IPS-20b (cell line): ENCODE measurements at regions not wholly inside any gene's neighbourhood (a gene's known extent, or its start where the extent isn't known, plus 50 kb on each side); places are given as distances from the start of the nearest gene placed in this dataset.

Source experiments
- H3K27ac ChIP-seq: one replicate; pipeline ENCODE4 v1.5.1; 2013; ENCODE audit warnings: low read length
- H3K27me3 ChIP-seq: 2 replicates; pipeline ENCODE4 v1.6.1; 2013; ENCODE audit warnings: mild to moderate bottlenecking, low read length, inconsistent platforms; ENCODE audit not compliant: insufficient read depth
- H3K36me3 ChIP-seq: 2 replicates; pipeline ENCODE4 v1.6.1; 2013; ENCODE audit warnings: low read depth, mild to moderate bottlenecking, inconsistent platforms, low read length, moderate library complexity; ENCODE audit not compliant: insufficient read depth
- H3K4me1 ChIP-seq: 2 replicates; pipeline ENCODE4 v1.6.1; 2013; ENCODE audit warnings: mild to moderate bottlenecking, control low read depth, inconsistent platforms, low read length, moderate library complexity; ENCODE audit not compliant: insufficient read depth
- H3K4me3 ChIP-seq: 2 replicates; pipeline ENCODE4 v1.5.1; 2013; ENCODE audit warnings: mild to moderate bottlenecking, low read length, inconsistent platforms
- H3K9ac ChIP-seq: 2 replicates; pipeline ENCODE4 v1.6.1; 2013; ENCODE audit warnings: low read depth, mild to moderate bottlenecking, inconsistent platforms, low read length, moderate library complexity
- H3K9me3 ChIP-seq: 2 replicates; pipeline ENCODE4 v1.6.1; 2013; ENCODE audit warnings: mild to moderate bottlenecking, low read depth, low read length, inconsistent platforms; ENCODE audit not compliant: insufficient read depth

DNA sequence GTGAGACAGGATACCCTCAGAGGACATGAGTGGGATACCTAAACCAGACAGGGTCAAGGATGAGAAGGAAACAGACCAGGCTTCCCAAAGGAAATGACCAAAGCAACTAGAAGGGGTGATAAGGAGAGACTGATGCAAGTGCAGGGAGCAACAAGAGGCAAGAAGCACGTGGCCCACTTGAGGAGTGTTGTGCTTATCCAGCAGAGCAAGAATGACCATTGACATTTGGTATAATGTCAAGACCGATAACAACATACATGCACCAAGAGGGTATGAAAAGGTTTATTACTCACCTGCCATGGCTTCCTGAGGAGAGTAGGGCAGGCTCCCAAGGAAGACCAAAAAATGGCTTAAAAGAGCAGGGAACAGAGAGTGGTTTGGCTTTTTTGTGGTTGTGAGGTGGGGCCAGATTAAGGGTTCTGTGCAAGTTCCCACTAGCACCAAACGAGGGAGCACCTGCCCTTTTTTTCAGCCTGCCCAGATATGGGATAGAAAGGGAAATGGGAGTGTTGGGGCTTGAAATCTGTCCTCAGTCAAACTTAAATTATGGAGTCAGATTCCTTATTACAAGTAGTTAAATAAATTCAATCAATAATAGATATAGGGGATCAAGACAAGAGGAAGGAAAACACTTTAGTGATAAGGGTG lies 513.6 kb downstream of the RASEF start:
- no peak overlapping the region for H3K9ac ChIP-seq
- H3K4me1 ChIP-seq = peaks cover 3% of the 10 kb centered on the region; the same call in 1 of the 2 replicates
- no peaks in the 10 kb centered on the region for H3K27me3 ChIP-seq
- H3K27ac ChIP-seq = no peak overlapping the region
- H3K36me3 ChIP-seq = no peaks in the 10 kb centered on the region
- no peak overlapping the region for H3K4me3 ChIP-seq
- H3K9me3 ChIP-seq = no peaks in the 10 kb centered on the region

DNA sequence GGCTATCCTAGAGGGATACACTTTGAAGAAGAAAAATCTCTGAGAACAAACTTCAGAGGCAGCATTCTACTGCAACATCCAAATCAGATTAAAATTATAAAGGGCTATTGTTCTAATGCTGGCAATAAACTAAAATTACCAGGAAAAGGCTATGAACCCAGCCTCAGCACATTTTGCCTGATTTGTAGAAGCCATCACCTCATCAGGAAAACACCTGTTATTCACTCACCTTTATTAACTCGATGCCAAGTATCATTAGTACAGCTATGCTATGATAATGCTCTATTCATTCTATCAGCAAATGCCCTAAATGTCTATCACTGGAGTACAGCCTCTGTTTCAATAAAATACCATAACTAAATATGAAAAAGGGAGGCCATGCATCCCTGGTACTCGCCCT lies 510.2 kb downstream of the RASEF start:
- Histone ChIP-seq H3K36me3 (no peaks in the 10 kb centered on the region), H3K4me1 (no peaks in the 10 kb centered on the region), H3K27me3 (no peaks in the 10 kb centered on the region), H3K9me3 (no peaks in the 10 kb centered on the region), H3K4me3 (no peak overlapping the region), H3K9ac (no peak overlapping the region), H3K27ac (no peak overlapping the region)

GRCh38 chr9:82553654-82554366 lies 509.1 kb downstream of the RASEF start:
- Histone ChIP-seq H3K27ac (no peak overlapping the region), H3K9me3 (no peaks in the 10 kb centered on the region), H3K4me3 (no peak overlapping the region), H3K27me3 (no peaks in the 10 kb centered on the region), H3K4me1 (no peaks in the 10 kb centered on the region), H3K36me3 (no peaks in the 10 kb centered on the region), H3K9ac (no peak overlapping the region)

- no peak overlapping the region for H3K9ac ChIP-seq
- no peaks in the 10 kb centered on the region for H3K4me1 ChIP-seq
- H3K27ac ChIP-seq = no peak overlapping the region
These were observed 508.6 kb downstream of the RASEF start for GRCh38 chr9:82554381-82554780.

DNA sequence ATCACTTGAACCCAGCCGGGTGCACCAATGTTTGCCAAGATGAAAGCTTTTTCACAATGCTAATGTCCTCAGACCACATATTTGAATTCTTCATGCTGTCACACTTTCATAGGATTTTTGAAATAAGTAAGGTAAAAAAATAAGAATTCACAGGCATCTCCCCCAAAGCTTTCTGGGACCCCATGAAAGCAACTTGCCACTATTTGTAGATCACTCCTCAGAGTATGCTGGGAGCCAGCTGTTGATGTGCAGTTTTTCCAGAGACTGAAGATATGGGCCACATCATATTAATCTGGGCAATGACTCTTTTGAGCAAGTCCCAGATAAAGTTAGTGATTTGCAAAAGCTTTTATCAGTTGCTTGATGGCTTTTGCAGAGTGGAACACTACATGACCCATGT lies 507.9 kb downstream of the RASEF start:
- Histone ChIP-seq H3K27me3 (no peaks in the 10 kb centered on the region), H3K9ac (no peak overlapping the region), H3K9me3 (no peaks in the 10 kb centered on the region), H3K36me3 (no peaks in the 10 kb centered on the region), H3K4me3 (no peak overlapping the region), H3K27ac (no peak overlapping the region), H3K4me1 (no peaks in the 10 kb centered on the region)

More at GRCh38 chr9:82554381-82554780, 508.6 kb downstream of the RASEF start:
- Histone ChIP-seq H3K4me3 (no peak overlapping the region), H3K9me3 (no peaks in the 10 kb centered on the region), H3K27me3 (no peaks in the 10 kb centered on the region), H3K36me3 (no peaks in the 10 kb centered on the region)

GRCh38 chr9:82555431-82556051 lies 507.4 kb downstream of the RASEF start:
- Histone ChIP-seq H3K4me3 (no peak overlapping the region), H3K4me1 (no peaks in the 10 kb centered on the region), H3K27me3 (no peaks in the 10 kb centered on the region), H3K9me3 (no peaks in the 10 kb centered on the region), H3K36me3 (no peaks in the 10 kb centered on the region), H3K9ac (no peak overlapping the region), H3K27ac (no peak overlapping the region)

GRCh38 chr9:82558346-82558745 lies 504.6 kb downstream of the RASEF start:
- no peak overlapping the region for H3K9ac ChIP-seq
- H3K27me3 ChIP-seq = no peaks in the 10 kb centered on the region
- no peak overlapping the region for H3K27ac ChIP-seq

GRCh38 chr9:82558855-82559630 lies 503.9 kb downstream of the RASEF start:
- no peaks in the 10 kb centered on the region for H3K36me3 ChIP-seq
- H3K4me3 ChIP-seq = no peak overlapping the region
- H3K9me3 ChIP-seq = no peaks in the 10 kb centered on the region
- H3K4me1 ChIP-seq = no peaks in the 10 kb centered on the region
- H3K27ac ChIP-seq = no peak overlapping the region
- H3K9ac ChIP-seq = no peak overlapping the region
- no peaks in the 10 kb centered on the region for H3K27me3 ChIP-seq

More at GRCh38 chr9:82558346-82558745, 504.6 kb downstream of the RASEF start:
- H3K9me3 ChIP-seq = no peaks in the 10 kb centered on the region
- H3K36me3 ChIP-seq = no peaks in the 10 kb centered on the region
- H3K4me3 ChIP-seq = no peak overlapping the region
- no peaks in the 10 kb centered on the region for H3K4me1 ChIP-seq

GRCh38 chr9:82560036-82560435 lies 502.9 kb downstream of the RASEF start:
- Histone ChIP-seq H3K4me3 (no peak overlapping the region), H3K9me3 (no peaks in the 10 kb centered on the region), H3K27ac (no peak overlapping the region), H3K36me3 (no peaks in the 10 kb centered on the region), H3K4me1 (no peaks in the 10 kb centered on the region), H3K27me3 (no peaks in the 10 kb centered on the region), H3K9ac (no peak overlapping the region)

DNA sequence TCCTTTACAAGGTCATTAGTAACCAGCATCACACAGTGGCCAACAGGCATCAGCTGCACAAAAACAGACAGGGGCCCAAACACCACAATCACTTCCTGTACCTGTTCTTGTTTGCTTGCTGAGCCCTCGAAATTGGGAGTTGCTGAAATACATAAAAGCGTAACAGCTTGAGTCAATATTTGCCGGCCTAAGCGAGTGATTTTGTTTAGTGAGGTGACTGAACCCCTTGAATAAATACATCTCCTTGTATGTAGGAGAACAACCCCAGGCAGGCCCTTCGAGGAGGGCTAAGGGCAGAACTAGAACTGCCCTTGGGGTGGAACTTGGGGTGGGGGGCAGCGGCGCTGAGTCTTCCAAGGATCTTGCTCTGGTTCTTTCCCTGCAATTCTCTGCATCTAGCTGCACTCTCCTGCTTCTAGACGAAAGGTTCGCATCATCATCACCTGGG lies 502.5 kb downstream of the RASEF start:
- Histone ChIP-seq H3K9me3 (no peaks in the 10 kb centered on the region), H3K27ac (no peak overlapping the region), H3K36me3 (no peaks in the 10 kb centered on the region), H3K27me3 (no peaks in the 10 kb centered on the region), H3K4me1 (no peaks in the 10 kb centered on the region), H3K4me3 (no peak overlapping the region), H3K9ac (no peak overlapping the region)

DNA sequence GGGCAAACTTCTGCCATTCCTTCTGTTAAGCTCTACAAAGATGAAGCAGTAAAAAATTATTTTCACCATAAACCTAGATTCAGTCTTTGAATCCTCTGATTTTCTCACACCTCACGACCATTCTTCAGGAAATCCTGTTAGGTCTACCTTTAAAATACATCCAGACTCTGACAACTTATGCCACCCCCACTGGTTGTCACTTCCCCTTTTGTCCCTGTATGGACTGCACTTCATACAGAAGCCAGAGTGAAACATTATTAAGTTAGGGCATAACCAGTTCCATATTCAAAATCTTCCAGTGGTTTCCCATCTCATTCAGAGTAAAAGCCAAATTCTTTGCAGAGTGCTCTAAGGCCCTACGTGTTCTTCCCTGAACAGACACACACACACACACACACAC lies 499.8 kb downstream of the RASEF start:
- Histone ChIP-seq H3K36me3 (no peaks in the 10 kb centered on the region), H3K4me1 (no peaks in the 10 kb centered on the region), H3K9ac (no peak overlapping the region), H3K27me3 (no peaks in the 10 kb centered on the region), H3K9me3 (no peaks in the 10 kb centered on the region), H3K4me3 (no peak overlapping the region), H3K27ac (no peak overlapping the region)
